MV-4-11 (cell line): ENCODE measurements at regions not wholly inside any gene's neighbourhood (a gene's known extent, or its start where the extent isn't known, plus 50 kb on each side); places are given as distances from the start of the nearest gene placed in this dataset.

ENCODE experiments used
- DNase-seq: peaks from one replicate; lab custom pipeline; 2025; lab: John Stamatoyannopoulos, UW

DNA sequence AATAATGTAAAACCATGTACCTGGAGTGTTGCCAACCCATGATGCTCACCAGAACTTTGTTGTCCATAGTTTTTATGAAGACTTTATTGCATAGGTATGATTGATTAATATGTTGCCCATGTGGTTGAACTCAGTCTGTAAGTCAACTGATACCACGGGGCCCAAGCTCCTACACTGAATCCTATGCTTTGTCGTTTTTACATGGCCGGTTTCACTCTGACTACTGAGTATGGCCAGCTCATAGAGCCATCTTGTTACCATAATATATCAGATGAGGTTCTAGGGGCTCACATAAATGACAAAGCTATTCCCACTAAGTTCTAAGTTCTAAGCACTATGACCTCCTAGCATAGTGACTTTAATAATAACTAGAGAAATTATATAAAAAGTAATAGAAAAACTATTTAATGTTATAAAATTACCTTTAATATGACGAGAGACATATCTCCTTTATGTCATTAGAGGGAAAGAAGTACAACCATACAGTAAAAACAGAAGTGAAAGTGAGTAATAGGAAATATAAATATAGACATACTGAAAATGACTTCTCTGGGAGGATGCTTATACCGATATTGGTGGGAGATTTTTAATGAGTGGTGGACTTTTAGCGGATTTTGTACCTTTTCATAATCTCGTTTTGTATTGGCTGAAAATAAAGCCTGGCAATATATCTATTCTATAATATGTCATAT is 983.4 kb upstream of the PRMT6 start:
- peak; percentile 14 for DNase-seq

- DNase-seq, result no peak
Measured at GRCh38 chr1:106080608-106081325, 975.7 kb upstream of the PRMT6 start.

DNA sequence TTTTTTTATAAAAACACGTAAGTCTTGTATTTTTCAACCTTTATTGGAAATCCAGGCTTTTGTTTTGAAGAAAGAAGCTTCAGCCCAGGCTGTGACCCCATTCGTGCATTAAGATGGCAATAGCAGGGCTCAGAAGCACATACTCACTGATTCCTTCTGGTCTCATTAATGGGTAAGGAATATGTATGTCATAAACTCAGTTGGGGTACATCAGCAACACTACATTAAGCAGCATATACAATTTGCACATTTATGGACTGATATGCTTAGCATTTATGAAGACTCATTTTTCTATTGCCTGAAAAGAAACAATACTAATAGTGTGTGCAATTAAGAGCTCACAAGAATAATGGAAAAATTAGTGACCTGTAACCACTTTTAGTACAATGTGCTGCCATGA is 945.4 kb upstream of the PRMT6 start:
- no peak for DNase-seq

- DNase-seq, result no peak
Measured at GRCh38 chr1:106113851-106114250, 942.6 kb upstream of the PRMT6 start.

DNA sequence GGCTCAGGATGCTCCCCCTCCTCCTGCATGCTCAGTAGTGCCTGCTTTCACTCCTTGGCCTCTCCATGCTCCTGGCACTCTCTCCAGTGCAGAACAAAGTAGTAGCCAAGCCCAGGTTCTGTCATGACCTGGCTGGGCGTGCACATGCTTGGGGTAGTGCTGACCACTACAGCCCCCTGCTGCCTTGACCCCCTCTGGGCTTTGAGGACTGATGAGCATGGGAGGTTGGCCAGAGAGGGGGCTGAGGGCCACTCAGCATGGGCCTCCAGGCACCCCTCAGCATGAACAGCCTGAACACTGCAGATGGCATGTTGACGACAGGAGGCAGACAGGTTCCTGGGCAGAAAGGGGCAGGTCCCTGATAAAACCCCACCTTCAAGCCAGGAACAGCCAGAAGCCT is 935.7 kb upstream of the PRMT6 start:
- DNase-seq, result no peak

- no peak for DNase-seq
Measured at GRCh38 chr1:106121728-106122127, 934.7 kb upstream of the PRMT6 start.

GRCh38 chr1:106134561-106134960 is 921.9 kb upstream of the PRMT6 start:
- DNase-seq, result no peak

GRCh38 chr1:106173101-106173500 is 883.4 kb upstream of the PRMT6 start:
- DNase-seq, result peak; percentile 12

- no peak for DNase-seq
Measured at GRCh38 chr1:106178791-106179190, 877.7 kb upstream of the PRMT6 start.

DNA sequence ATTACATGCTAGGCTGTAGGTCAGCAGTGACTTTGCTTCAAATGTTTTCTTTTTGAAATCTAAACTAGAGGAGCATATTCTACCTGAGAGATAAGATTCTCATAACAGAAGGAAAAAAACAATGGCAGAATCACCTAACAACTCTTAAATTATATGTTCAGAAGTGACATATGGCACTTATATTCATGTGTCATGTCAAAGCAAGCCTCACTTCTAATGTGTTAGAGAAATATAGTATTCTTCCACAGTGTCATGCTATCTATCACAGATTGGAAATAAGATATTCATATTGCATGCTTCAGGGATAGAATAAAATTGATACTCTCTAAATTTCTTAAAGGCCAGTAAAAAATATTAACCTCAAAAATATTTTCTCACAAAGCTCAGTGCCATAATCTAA is 874.6 kb upstream of the PRMT6 start:
- DNase-seq, result no peak

GRCh38 chr1:106185089-106185488 is 871.4 kb upstream of the PRMT6 start:
- no peak for DNase-seq

DNA sequence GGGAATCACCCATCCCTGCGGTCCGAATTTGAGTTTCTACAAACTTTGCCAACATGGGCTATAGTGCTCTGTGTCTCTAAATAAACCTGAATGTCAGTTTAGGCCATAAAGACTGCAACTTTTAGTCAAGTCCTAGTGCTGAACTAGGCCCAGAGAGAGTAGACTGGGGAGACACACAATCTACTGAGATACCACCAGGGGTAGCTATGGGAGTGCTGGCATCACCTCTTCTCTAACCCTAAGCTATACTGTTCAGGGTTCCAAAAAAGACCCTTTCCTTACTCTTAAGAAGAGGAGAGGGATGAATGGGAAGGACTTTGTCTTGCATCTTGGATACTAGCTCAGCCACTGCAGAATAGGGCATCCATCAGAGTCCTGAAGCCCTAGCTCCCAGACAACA is 866.7 kb upstream of the PRMT6 start:
- no peak for DNase-seq

- DNase-seq, result no peak
Measured at GRCh38 chr1:106194206-106194605, 862.3 kb upstream of the PRMT6 start.

DNA sequence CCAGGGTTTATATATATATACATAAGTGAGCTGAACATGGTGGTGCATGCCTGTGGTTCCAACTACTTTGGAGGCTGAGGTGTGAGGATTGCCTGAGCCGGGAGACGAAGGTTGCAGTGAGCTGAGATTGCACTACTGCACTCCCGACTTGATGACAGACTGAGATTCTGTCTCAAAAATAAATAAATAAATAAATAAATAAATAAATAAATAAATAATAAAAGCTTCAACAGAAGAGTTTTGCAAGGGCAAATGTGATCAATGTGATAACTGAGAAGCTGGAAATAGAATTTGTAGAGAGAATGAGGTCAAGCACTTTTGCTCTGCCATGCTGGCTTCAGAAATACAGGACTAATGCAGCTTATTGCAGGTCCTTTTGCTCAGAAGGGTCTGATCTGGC is 855.8 kb upstream of the PRMT6 start:
- no peak for DNase-seq

DNA sequence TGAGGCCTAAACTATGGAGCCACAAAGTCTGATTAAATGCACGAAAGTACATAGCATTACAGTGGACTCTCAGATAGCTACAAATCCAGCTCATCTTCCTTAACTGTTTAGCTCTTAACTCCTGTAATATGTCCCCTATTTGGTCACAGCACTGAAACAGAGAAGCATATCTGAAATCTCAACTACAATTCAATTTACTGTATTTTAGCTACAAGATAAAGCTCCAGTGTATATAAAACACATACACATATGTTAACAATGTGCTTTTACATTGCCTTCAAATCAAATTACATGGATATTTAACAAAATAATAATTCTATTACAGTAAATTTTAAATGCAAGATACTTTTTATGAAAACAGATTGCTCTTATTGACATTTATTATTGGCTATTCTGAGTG is 849.3 kb upstream of the PRMT6 start:
- DNase-seq, result no peak

GRCh38 chr1:106217765-106218164 is 838.7 kb upstream of the PRMT6 start:
- DNase-seq, result no peak

DNA sequence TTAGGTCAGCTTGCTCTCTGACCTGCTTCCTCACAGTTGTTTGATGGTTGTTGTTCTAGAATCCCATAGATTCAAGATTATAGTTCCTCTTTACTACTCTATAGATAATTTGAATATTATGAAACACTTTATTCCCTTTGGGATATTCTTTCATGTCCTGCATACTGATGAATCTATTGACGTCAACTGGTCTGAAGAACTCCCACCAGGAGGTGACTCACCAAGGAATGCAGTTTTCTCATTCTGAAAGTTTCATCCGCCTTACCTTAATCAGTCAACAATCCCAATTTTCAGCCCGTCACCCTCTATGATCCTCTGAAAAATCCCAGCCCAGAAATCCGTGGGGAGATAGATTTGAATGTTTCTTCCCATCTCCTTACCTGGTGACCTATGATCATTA is 834.1 kb upstream of the PRMT6 start:
- no peak for DNase-seq

- no peak for DNase-seq
Measured at GRCh38 chr1:106223213-106223612, 833.3 kb upstream of the PRMT6 start.

- no peak for DNase-seq
Measured at GRCh38 chr1:106224426-106224825, 832.0 kb upstream of the PRMT6 start.

- DNase-seq, result no peak
Measured at GRCh38 chr1:106225403-106225802, 831.1 kb upstream of the PRMT6 start.

DNA sequence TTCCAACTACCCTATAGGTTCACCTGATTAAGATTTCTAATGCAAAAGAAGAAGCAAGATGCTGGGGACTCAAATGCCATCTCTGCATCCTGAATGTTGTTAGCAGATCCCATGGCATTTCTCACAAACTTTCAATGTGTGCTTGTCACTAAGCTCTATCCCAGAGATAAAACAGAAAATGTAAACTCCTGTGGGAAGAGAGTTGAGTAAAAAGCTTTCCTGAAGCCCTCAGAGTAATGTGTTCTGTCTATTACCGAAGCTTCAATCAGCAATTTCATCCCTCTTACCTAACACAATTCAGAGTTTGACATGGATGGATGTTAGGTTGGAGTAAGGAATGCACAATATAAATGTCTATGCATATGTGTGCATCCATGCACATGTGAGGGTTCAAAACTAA is 829.9 kb upstream of the PRMT6 start:
- DNase-seq, result no peak

- DNase-seq, result no peak
Measured at GRCh38 chr1:106232128-106232527, 824.3 kb upstream of the PRMT6 start.

DNA sequence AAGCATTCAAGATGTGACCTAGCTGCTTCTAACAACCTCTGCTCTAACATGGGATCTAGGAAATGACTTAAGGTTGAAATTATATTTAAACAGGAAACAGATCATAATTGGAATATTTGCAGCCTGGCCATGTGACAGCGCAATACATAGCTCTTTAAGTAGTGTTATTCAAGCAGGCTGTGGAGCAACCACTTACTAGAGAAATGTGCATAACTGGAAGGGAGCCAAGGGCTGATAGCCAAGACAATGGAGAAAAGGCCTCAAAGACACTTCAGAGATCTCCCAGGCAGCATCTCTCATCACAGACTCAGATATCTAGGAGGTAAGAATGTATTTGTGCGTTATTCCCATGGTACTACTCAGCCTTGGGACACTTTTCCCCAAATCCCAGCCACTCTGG is 823.0 kb upstream of the PRMT6 start:
- DNase-seq, result no peak

- no peak for DNase-seq
Measured at GRCh38 chr1:106249365-106249764, 807.1 kb upstream of the PRMT6 start.
